Parathyroid adenoma (tissue), 2 donors: ENCODE measurements at regions not wholly inside any gene's neighbourhood (a gene's known extent, or its start where the extent isn't known, plus 50 kb on each side); places are given as distances from the start of the nearest gene placed in this dataset.
"Not testable (repeated sequence)": the region's sequence is repeated elsewhere in the genome, so short reads cannot be mapped to it uniquely, and the experiment has no call there.

Experiments
- H2AFZ ChIP-seq: fragments of 300-600 bp; sonication (generic); one replicate; pipeline ENCODE4 v1.7.0; 2017; ENCODE audit warnings: antibody characterized with exemption, mild to moderate bottlenecking
- H3K27ac ChIP-seq: fragments of 300-600 bp; sonication (generic); one replicate; pipeline ENCODE4 v1.7.0; 2017
- H3K27me3 ChIP-seq: fragments of 300-600 bp; sonication (generic); one replicate; pipeline ENCODE4 v1.7.0; 2017; ENCODE audit warnings: low read length; ENCODE audit not compliant: control insufficient read depth, insufficient read depth
- H3K36me3 ChIP-seq: fragments of 300-600 bp; sonication (generic); one replicate; pipeline ENCODE4 v1.7.0; 2017; ENCODE audit warnings: low read length; ENCODE audit not compliant: control insufficient read depth, insufficient read depth
- H3K4me1 ChIP-seq: fragments of 300-600 bp; sonication (generic); one replicate; pipeline ENCODE4 v1.7.0; 2017; ENCODE audit warnings: control low read depth
- H3K4me2 ChIP-seq: fragments of 300-600 bp; sonication (generic); one replicate; pipeline ENCODE4 v1.7.0; 2017; ENCODE audit warnings: low read length
- H3K4me3 ChIP-seq: fragments of 300-600 bp; sonication (generic); one replicate; pipeline ENCODE4 v1.7.0; 2017; ENCODE audit warnings: low read depth, low read length
- H3K79me2 ChIP-seq: fragments of 300-600 bp; sonication (generic); one replicate; pipeline ENCODE4 v1.7.0; 2017; ENCODE audit warnings: control low read depth
- H3K9ac ChIP-seq: fragments of 300-600 bp; sonication (generic); one replicate; pipeline ENCODE4 v1.7.0; 2017; ENCODE audit warnings: mild to moderate bottlenecking
- H3K9me3 ChIP-seq: fragments of 300-600 bp; sonication (generic); one replicate; pipeline ENCODE4 v1.7.0; 2017; ENCODE audit warnings: low read length; ENCODE audit not compliant: control insufficient read depth
- CTCF ChIP-seq: fragments of 300-600 bp; sonication (generic); IDR thresholded peaks from one replicate; pipeline ENCODE4 v1.7.0; 2017; ENCODE audit warnings: antibody characterized with exemption, mild to moderate bottlenecking
- donor health status: primary hyperparathyroidism.

DNA sequence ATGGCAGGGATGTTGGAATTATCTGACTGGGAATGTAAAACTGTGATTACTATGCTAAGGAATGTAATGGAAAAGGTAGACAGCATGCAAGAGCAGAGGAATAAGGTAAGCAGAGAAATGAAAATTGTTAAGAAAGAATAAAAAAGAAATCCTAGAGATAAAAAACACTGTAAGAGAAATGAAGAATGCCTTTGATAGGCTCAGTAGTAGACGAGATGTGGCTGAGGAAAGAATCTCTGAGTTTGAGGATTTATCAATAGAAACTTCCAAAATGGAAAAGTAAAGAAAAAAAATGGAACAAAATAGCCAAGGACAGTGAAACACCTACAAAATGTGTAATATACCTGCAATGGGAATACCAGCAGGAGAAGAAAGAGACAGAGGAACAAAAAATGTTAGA, 468.5 kb upstream of the PIK3R1 start:
- no peaks in the 10 kb centered on the region for H3K79me2 ChIP-seq
- no peak overlapping the region for H3K4me2 ChIP-seq
- H3K4me3 ChIP-seq = no peak overlapping the region
- no peaks in the 10 kb centered on the region for H3K27me3 ChIP-seq
- no peak overlapping the region for H2AFZ ChIP-seq
- no peaks in the 10 kb centered on the region for H3K4me1 ChIP-seq
- no peaks in the 10 kb centered on the region for H3K9me3 ChIP-seq
- no peak overlapping the region for H3K27ac ChIP-seq
- no peak for TF ChIP-seq CTCF
- H3K36me3 ChIP-seq = no peaks in the 10 kb centered on the region
- no peak overlapping the region for H3K9ac ChIP-seq

- not testable (repeated sequence) for H3K4me3 ChIP-seq, H3K36me3 ChIP-seq, H3K9ac ChIP-seq, H3K4me2 ChIP-seq, H3K27me3 ChIP-seq, H2AFZ ChIP-seq, H3K9me3 ChIP-seq, H3K27ac ChIP-seq, H3K79me2 ChIP-seq, H3K4me1 ChIP-seq
These were observed 468.9 kb upstream of the PIK3R1 start for GRCh38 chr5:67746608-67747007.

DNA sequence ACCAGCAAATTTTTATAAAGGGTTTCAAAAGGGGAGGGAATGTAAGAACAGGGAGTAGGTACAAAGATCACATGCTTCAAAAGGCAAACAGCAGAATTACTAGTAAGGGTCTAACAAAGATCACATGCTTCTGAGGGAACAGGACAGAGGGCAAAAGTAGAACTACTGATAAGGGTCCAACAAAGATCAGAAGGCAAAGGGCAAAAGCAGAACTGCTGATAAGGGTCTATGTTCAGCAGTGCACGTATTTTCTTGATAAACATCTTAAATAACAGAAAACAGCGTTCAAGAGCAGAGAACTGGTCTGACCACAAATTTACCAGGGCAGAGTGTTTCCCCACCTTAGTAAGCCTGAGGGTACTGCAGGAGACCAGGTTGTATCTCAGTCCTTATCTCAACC, 469.5 kb upstream of the PIK3R1 start:
- Histone ChIP-seq H3K4me2 (no peak overlapping the region), H2AFZ (no peak overlapping the region), H3K36me3 (no peaks in the 10 kb centered on the region), H3K9me3 (no peaks in the 10 kb centered on the region), H3K9ac (no peak overlapping the region), H3K27me3 (no peaks in the 10 kb centered on the region), H3K79me2 (no peaks in the 10 kb centered on the region), H3K4me3 (no peak overlapping the region), H3K4me1 (no peaks in the 10 kb centered on the region), H3K27ac (no peak overlapping the region)
- TF ChIP-seq CTCF = no peak

DNA sequence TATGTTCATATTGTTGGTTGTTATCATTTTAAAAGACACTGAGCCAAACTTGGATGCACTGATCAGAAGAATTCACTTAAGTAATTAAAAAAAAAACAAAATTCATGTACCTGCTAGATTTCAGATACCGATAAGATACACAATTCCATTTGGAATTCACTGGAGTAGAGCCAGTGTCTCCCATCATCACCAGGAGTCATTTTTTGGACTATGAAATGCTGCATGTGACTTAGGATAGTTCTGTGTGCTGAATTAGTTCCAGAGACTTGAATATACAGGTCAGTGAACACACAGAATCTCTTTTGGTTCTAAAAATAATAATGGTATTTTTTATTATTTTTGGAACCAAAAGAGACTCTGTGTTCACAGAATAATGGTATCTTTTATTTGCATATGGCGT, 482.6 kb upstream of the PIK3R1 start:
- Histone ChIP-seq H3K27me3 (no peaks in the 10 kb centered on the region), H3K27ac (no peak overlapping the region), H3K9ac (no peak overlapping the region), H3K4me2 (no peak overlapping the region), H2AFZ (no peak overlapping the region), H3K9me3 (no peaks in the 10 kb centered on the region), H3K4me3 (no peak overlapping the region), H3K4me1 (peaks cover 15% of the 10 kb centered on the region), H3K79me2 (no peaks in the 10 kb centered on the region), H3K36me3 (no peaks in the 10 kb centered on the region)
- TF ChIP-seq CTCF = no peak

DNA sequence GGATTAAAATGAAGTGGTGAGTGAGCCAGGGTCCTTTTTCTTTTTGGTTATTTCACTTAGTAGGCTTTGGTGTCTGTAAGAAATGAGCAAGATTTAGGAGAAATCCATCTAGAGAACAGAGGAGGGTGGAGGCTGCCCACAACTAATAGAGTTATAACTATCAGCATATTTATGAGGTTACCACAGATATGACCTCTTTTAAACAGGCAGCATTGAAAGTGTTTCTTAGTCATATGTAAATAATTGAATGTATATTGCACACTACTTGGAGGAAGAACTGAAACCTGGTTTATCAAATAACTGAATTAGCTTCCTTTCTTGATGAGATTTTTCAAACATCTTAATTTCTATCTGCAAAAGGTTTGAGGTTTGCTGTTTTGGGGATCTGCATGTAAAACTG, 483.1 kb upstream of the PIK3R1 start:
- peaks cover 15% of the 10 kb centered on the region for H3K4me1 ChIP-seq
- TF ChIP-seq CTCF = no peak

More for the DNA sequence above, 483.1 kb upstream of the PIK3R1 start:
- no peak overlapping the region for H3K27ac ChIP-seq
- no peak overlapping the region for H2AFZ ChIP-seq
- no peak overlapping the region for H3K4me3 ChIP-seq
- H3K27me3 ChIP-seq = no peaks in the 10 kb centered on the region
- H3K36me3 ChIP-seq = no peaks in the 10 kb centered on the region
- no peaks in the 10 kb centered on the region for H3K9me3 ChIP-seq
- no peaks in the 10 kb centered on the region for H3K79me2 ChIP-seq
- no peak overlapping the region for H3K4me2 ChIP-seq
- no peak overlapping the region for H3K9ac ChIP-seq
